Caco-2 (cell line): ENCODE measurements at regions not wholly inside any gene's neighbourhood (a gene's known extent, or its start where the extent isn't known, plus 50 kb on each side); places are given as distances from the start of the nearest gene placed in this dataset.

Experiments used
- BruUV-seq: library from RNA; stranded (reverse); fragments of 400-500 nt; replicated peaks from 2 replicates; lab custom pipeline; 2021; lab: Mats Ljungman, UMichigan
- CTCF ChIA-PET: fragments of 300-600 bp; sonication (Branson Sonifier 250); formaldehyde crosslinking; loops from one replicate; lab custom pipeline; 2022; ENCODE audit warnings: antibody characterized with exemption; lab: Charles Lee
- POLR2A ChIA-PET: fragments of 300-600 bp; sonication (Branson Sonifier 250); formaldehyde crosslinking; loops from one replicate; lab custom pipeline; 2022; ENCODE audit warnings: antibody characterized with exemption; lab: Charles Lee
- DNase-seq, 2 experiments: peaks; one replicate each; pipeline versions ENCODE4 v3.0.0 to v3.0.0-alpha.2; 2020 to 2022
- H3K27me3 ChIP-seq: replicated peaks from 2 replicates; pipeline ENCODE4 v1.6.0; 2011; ENCODE audit warnings: low read length; ENCODE audit not compliant: control insufficient read depth, insufficient read depth
- H3K36me3 ChIP-seq: 2 replicates; pipeline ENCODE4 v1.5.1; 2011; ENCODE audit warnings: low read length; ENCODE audit not compliant: control insufficient read depth, insufficient read depth
- H3K4me1 ChIP-seq: fragments of 250-450 bp; sonication (Bioruptor Pico); 2 replicates; pipeline ENCODE4 v1.5.1; 2020; ENCODE audit warnings: mild to moderate bottlenecking
- H3K4me3 ChIP-seq: 2 replicates; pipeline ENCODE4 v1.5.1; 2011; ENCODE audit warnings: low read depth, mild to moderate bottlenecking, control low read depth, low read length
- H3K9me3 ChIP-seq: fragments of 250-450 bp; sonication (Bioruptor Pico); 2 replicates; pipeline ENCODE4 v1.5.1; 2020; ENCODE audit warnings: mild to moderate bottlenecking, moderate library complexity
- H3K27ac Mint-ChIP-seq: one replicate; pipeline ENCODE4 v1.8.0; 2022; ENCODE audit warnings: mixed read lengths; ENCODE audit not compliant: unreplicated experiment
- H3K27me3 Mint-ChIP-seq: one replicate; pipeline ENCODE4 v1.8.0; 2022; ENCODE audit warnings: mixed read lengths; ENCODE audit not compliant: insufficient read depth, unreplicated experiment
- H3K36me3 Mint-ChIP-seq: one replicate; pipeline ENCODE4 v1.8.0; 2022; ENCODE audit warnings: mild to moderate bottlenecking, mixed read lengths; ENCODE audit not compliant: insufficient read depth, unreplicated experiment
- H3K4me1 Mint-ChIP-seq: one replicate; pipeline ENCODE4 v1.8.0; 2022; ENCODE audit warnings: low read depth, mixed read lengths; ENCODE audit not compliant: unreplicated experiment
- H3K4me3 Mint-ChIP-seq: one replicate; pipeline ENCODE4 v1.8.0; 2022; ENCODE audit warnings: mild to moderate bottlenecking, moderate library complexity, mixed read lengths; ENCODE audit not compliant: unreplicated experiment
- H3K9me3 Mint-ChIP-seq: one replicate; pipeline ENCODE4 v1.8.0; 2022; ENCODE audit warnings: mixed read lengths; ENCODE audit not compliant: unreplicated experiment
- CTCF ChIP-seq, 2 experiments: fragments of 200-600 bp in 1 of 2; IDR thresholded peaks; 1 replicate in 1 of 2; 2 replicates in 1 of 2; pipeline versions ENCODE4 v1.5.1 to v1.8.0; 2011 to 2022; ENCODE audit warnings: antibody characterized with exemption in 1 of 2, control low read depth in 1 of 2, inconsistent platforms in 1 of 2, low read depth in 1 of 2, low read length in 1 of 2, mild to moderate bottlenecking in 1 of 2, moderate library complexity in 1 of 2; ENCODE audit not compliant: insufficient read depth in 1 of 2, severe bottlenecking in 1 of 2, unreplicated experiment in 1 of 2
- intact Hi-C: fragments of 100-400 bp; cut with micrococcal nuclease; formaldehyde crosslinking; loops from one replicate; pipeline ENCODE4 v1.10.0; 2022; ENCODE audit not compliant: unreplicated experiment

GRCh38 chr9:93896496-93897033, 58.6 kb downstream of the BARX1 start:
- DNase-seq, result no peak
- Histone ChIP-seq H3K4me3 (no peak overlapping the region), H3K9me3 (no peaks in the 10 kb centered on the region), H3K4me1 (no peaks in the 10 kb centered on the region), H3K36me3 (no peaks in the 10 kb centered on the region), H3K27me3 (no peaks in the 10 kb centered on the region)
- intact Hi-C loops, result no loop called here
- no peak for TF ChIP-seq CTCF (IDR thresholded peaks at IDR 0.05; ENCODE audit: insufficient read depth in 1 of 2, low read depth in 1 of 2, low read length in 1 of 2, severe bottlenecking in 1 of 2, unreplicated experiment in 1 of 2)
- Mint-ChIP-seq H3K4me3 (no peak overlapping the region), H3K4me1 (no peaks in the 10 kb centered on the region), H3K27me3 (no peaks in the 10 kb centered on the region), H3K36me3 (no peaks in the 10 kb centered on the region), H3K27ac (no peak overlapping the region), H3K9me3 (no peaks in the 10 kb centered on the region)
- ChIA-PET CTCF (no interaction called here), POLR2A (no interaction called here)
- BruUV-seq, result no TSS peak

- Mint-ChIP-seq H3K4me3 (no peak overlapping the region), H3K36me3 (no peaks in the 10 kb centered on the region), H3K27me3 (no peaks in the 10 kb centered on the region), H3K9me3 (no peaks in the 10 kb centered on the region), H3K27ac (no peak overlapping the region), H3K4me1 (no peaks in the 10 kb centered on the region)
- CTCF ChIA-PET, result no interaction called here
- Histone ChIP-seq H3K9me3 (no peaks in the 10 kb centered on the region), H3K36me3 (no peaks in the 10 kb centered on the region), H3K4me1 (no peaks in the 10 kb centered on the region), H3K4me3 (no peak overlapping the region), H3K27me3 (no peaks in the 10 kb centered on the region)
- POLR2A ChIA-PET, result no interaction called here
- DNase-seq, result no peak
- intact Hi-C loops, result no loop called here
- BruUV-seq, result no TSS peak
- no peak for TF ChIP-seq CTCF (IDR thresholded peaks at IDR 0.05; ENCODE audit: insufficient read depth in 1 of 2, low read depth in 1 of 2, low read length in 1 of 2, severe bottlenecking in 1 of 2, unreplicated experiment in 1 of 2)
Observed at GRCh38 chr9:93896093-93896492, 59.1 kb downstream of the BARX1 start.

- no peak overlapping the region for H3K4me3 Mint-ChIP-seq
- CTCF ChIA-PET, result no interaction called here
- no peaks in the 10 kb centered on the region for H3K27me3 ChIP-seq
- intact Hi-C loops, result no loop called here
- no TSS peak for BruUV-seq
- no peaks in the 10 kb centered on the region for H3K9me3 ChIP-seq
- no peaks in the 10 kb centered on the region for H3K4me1 Mint-ChIP-seq
- no peaks in the 10 kb centered on the region for H3K4me1 ChIP-seq
- H3K27ac Mint-ChIP-seq, result no peak overlapping the region
- H3K27me3 Mint-ChIP-seq, result no peaks in the 10 kb centered on the region
- H3K36me3 Mint-ChIP-seq, result no peaks in the 10 kb centered on the region
- no peak overlapping the region for H3K4me3 ChIP-seq
- DNase-seq, result no peak
- TF ChIP-seq CTCF (IDR thresholded peaks at IDR 0.05; ENCODE audit: insufficient read depth in 1 of 2, low read depth in 1 of 2, low read length in 1 of 2, severe bottlenecking in 1 of 2, unreplicated experiment in 1 of 2), result no peak
- H3K9me3 Mint-ChIP-seq, result no peaks in the 10 kb centered on the region
- H3K36me3 ChIP-seq, result no peaks in the 10 kb centered on the region
- POLR2A ChIA-PET, result no interaction called here
Observed at GRCh38 chr9:93895535-93895934, 59.6 kb downstream of the BARX1 start.
